ENCODE measurements at regions not wholly inside any gene's neighbourhood (a gene's known extent, or its start where the extent isn't known, plus 50 kb on each side); places are given as distances from the start of the nearest gene placed in this dataset.
A peak's percentile ranks its signal among the peaks of the same experiment; 100 is the strongest.

DNA sequence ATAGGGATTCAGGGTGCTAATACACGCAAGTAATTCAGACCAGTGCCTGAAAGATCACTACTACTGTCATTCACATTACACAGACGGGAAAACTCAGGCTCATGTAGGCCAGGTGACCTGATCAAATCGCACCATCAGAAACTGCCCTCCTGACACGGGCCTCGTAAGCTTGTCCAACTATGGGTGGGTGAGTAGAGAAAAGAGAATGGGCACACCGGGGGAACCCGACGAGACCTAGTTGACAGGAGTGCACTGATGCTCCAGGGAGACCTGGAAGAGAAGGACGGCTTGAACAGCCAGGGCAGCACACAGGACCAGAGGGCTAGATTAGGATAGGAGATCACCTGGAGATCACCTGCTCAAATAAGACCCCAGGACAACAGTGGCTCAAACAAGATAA is 166.9 kb upstream of the DIO3 start:
- no peaks in the 10 kb centered on the region for H3K4me1 ChIP-seq
- no peaks in the 10 kb centered on the region for H3K36me3 ChIP-seq
- H3K9me3 ChIP-seq, result no peaks in the 10 kb centered on the region
- no peaks in the 10 kb centered on the region for H3K27me3 ChIP-seq
- DNase-seq (ENCODE audit: extremely low spot score in 2 of 2), result peak in 1 of 2 donors; percentile 92
- no peak overlapping the region for H3K4me3 ChIP-seq
- intact Hi-C loops (cut with DNase I), result no loop called here
- no peak for TF ChIP-seq POLR2A (IDR thresholded peaks at IDR 0.05)
- no peak for TF ChIP-seq POLR2AphosphoS5 (IDR thresholded peaks at IDR 0.05; ENCODE audit: insufficient read depth in 1 of 2, low read depth in 1 of 2)
- TF ChIP-seq, protein P1, sequence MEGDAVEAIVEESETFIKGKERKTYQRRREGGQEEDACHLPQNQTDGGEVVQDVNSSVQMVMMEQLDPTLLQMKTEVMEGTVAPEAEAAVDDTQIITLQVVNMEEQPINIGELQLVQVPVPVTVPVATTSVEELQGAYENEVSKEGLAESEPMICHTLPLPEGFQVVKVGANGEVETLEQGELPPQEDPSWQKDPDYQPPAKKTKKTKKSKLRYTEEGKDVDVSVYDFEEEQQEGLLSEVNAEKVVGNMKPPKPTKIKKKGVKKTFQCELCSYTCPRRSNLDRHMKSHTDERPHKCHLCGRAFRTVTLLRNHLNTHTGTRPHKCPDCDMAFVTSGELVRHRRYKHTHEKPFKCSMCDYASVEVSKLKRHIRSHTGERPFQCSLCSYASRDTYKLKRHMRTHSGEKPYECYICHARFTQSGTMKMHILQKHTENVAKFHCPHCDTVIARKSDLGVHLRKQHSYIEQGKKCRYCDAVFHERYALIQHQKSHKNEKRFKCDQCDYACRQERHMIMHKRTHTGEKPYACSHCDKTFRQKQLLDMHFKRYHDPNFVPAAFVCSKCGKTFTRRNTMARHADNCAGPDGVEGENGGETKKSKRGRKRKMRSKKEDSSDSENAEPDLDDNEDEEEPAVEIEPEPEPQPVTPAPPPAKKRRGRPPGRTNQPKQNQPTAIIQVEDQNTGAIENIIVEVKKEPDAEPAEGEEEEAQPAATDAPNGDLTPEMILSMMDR (IDR thresholded peaks at IDR 0.05), result no peak
- H3K27ac ChIP-seq, result no peak overlapping the region

DNA sequence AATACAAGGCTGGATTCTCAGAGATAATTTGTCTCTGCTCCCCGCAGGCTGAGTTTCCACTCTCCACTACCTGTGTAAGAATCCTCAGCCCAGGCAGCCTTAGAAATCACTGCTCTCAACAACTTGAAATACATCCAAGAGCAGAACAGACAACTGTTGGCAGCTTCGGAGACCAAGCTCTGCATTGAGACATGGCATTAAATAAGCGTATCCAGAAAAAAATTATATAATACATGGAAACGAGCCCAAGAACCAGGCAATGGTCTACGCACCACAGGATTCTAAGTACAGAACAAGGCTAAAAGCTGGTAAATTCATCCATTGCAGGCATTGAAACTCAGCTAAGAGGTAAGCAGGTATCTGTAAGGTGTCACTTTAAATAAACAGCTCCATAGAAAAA is 165.5 kb upstream of the DIO3 start:
- intact Hi-C loops (cut with DNase I), result no loop called here
- Histone ChIP-seq H3K9me3 (no peaks in the 10 kb centered on the region), H3K4me3 (no peak overlapping the region), H3K4me1 (no peaks in the 10 kb centered on the region), H3K36me3 (no peaks in the 10 kb centered on the region), H3K27ac (no peak overlapping the region), H3K27me3 (no peaks in the 10 kb centered on the region)
- no peak for TF ChIP-seq POLR2AphosphoS5 (IDR thresholded peaks at IDR 0.05; ENCODE audit: insufficient read depth in 1 of 2, low read depth in 1 of 2)
- TF ChIP-seq, protein P1 (IDR thresholded peaks at IDR 0.05), result no peak
- TF ChIP-seq POLR2A (IDR thresholded peaks at IDR 0.05), result no peak
- DNase-seq (ENCODE audit: extremely low spot score in 2 of 2), result no peak

GRCh38 chr14:101397206-101397605 is 164.1 kb upstream of the DIO3 start:
- Histone ChIP-seq H3K4me1 (no peaks in the 10 kb centered on the region), H3K27me3 (no peaks in the 10 kb centered on the region), H3K36me3 (no peaks in the 10 kb centered on the region), H3K9me3 (no peaks in the 10 kb centered on the region), H3K4me3 (no peak overlapping the region), H3K27ac (no peak overlapping the region)
- intact Hi-C loops (cut with DNase I), result no loop called here
- no peak for DNase-seq (ENCODE audit: extremely low spot score in 2 of 2)
- no peak for TF ChIP-seq POLR2AphosphoS5 (IDR thresholded peaks at IDR 0.05; ENCODE audit: insufficient read depth in 1 of 2, low read depth in 1 of 2)
- TF ChIP-seq, protein P1 (IDR thresholded peaks at IDR 0.05), result no peak
- no peak for TF ChIP-seq POLR2A (IDR thresholded peaks at IDR 0.05)

DNA sequence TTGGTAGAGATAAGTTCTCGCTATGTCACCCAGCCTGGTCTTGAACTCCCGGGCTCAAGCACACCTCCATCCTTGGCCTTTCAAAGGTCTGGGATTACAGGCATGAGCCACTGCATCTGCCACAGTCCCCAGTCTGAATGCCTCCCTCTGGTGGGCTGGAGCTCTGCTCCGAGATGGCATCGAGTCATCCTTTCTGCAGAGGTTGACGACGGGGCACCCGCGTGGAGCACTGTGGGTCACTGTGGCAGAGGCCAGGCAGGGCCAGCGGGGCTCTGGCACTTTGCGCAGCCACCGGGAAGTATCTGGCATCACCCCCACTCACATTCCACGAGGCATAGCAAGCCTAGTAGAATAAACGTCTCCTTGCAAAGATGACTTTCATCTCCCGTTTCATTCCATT is 163.3 kb upstream of the DIO3 start:
- no peak for DNase-seq (ENCODE audit: extremely low spot score in 2 of 2)
- H3K36me3 ChIP-seq, result no peaks in the 10 kb centered on the region
- no peak overlapping the region for H3K27ac ChIP-seq
- TF ChIP-seq, protein P1 (IDR thresholded peaks at IDR 0.05), result no peak
- TF ChIP-seq POLR2AphosphoS5 (IDR thresholded peaks at IDR 0.05; ENCODE audit: insufficient read depth in 1 of 2, low read depth in 1 of 2) (no peak), POLR2A (IDR thresholded peaks at IDR 0.05) (no peak)
- no peak overlapping the region for H3K4me3 ChIP-seq
- H3K4me1 ChIP-seq, result peaks cover 6% of the 10 kb centered on the region
- no peaks in the 10 kb centered on the region for H3K27me3 ChIP-seq
- no peaks in the 10 kb centered on the region for H3K9me3 ChIP-seq
- intact Hi-C loops (cut with DNase I), result no loop called here

- DNase-seq (ENCODE audit: extremely low spot score in 2 of 2), result no peak
- no peaks in the 10 kb centered on the region for H3K27me3 ChIP-seq
- H3K9me3 ChIP-seq, result no peaks in the 10 kb centered on the region
- intact Hi-C loops (cut with DNase I), result no loop called here
- H3K27ac ChIP-seq, result peak overlapping the region; percentile 73
- peaks cover 23% of the 10 kb centered on the region for H3K4me1 ChIP-seq
- H3K4me3 ChIP-seq, result no peak overlapping the region
- no peaks in the 10 kb centered on the region for H3K36me3 ChIP-seq
- TF ChIP-seq POLR2A (IDR thresholded peaks at IDR 0.05) (no peak), POLR2AphosphoS5 (IDR thresholded peaks at IDR 0.05; ENCODE audit: insufficient read depth in 1 of 2, low read depth in 1 of 2) (no peak)
- TF ChIP-seq, protein P1 (IDR thresholded peaks at IDR 0.05), result no peak
Observed at GRCh38 chr14:101399737-101400517, 161.4 kb upstream of the DIO3 start.

Data from vagina (tissue), 2 donors.